Mesodermal cell (in vitro differentiated cells): ENCODE measurements at regions not wholly inside any gene's neighbourhood (a gene's known extent, or its start where the extent isn't known, plus 50 kb on each side); places are given as distances from the start of the nearest gene placed in this dataset.

Experiments
- H3K27ac ChIP-seq: 2 replicates; pipeline ENCODE4 v1.7.0; 2013; ENCODE audit warnings: mild to moderate bottlenecking, low read depth, low read length, moderate library complexity; ENCODE audit not compliant: severe bottlenecking
- H3K36me3 ChIP-seq: 2 replicates; pipeline ENCODE4 v1.7.1; 2013; ENCODE audit warnings: mild to moderate bottlenecking, low read length, moderate library complexity; ENCODE audit not compliant: control insufficient read depth, insufficient read depth
- H3K4me1 ChIP-seq: one replicate; pipeline ENCODE4 v1.7.1; 2013; ENCODE audit warnings: mild to moderate bottlenecking, low read length; ENCODE audit not compliant: insufficient read depth, control insufficient read depth, poor library complexity, severe bottlenecking
- H3K4me3 ChIP-seq: 2 replicates; pipeline ENCODE4 v1.7.0; 2013; ENCODE audit warnings: low read length, control low read depth, mild to moderate bottlenecking; ENCODE audit not compliant: insufficient read depth, poor library complexity, severe bottlenecking; ENCODE audit errors: extremely low read depth
- H3K9me3 ChIP-seq: 2 replicates; pipeline ENCODE4 v1.7.1; 2013; ENCODE audit warnings: mild to moderate bottlenecking, low read length, moderate library complexity; ENCODE audit not compliant: control insufficient read depth
- WGBS, 2 experiments: methylation state at CpG; one replicate each; pipeline ENCODE4 v1.1.5; 2013; ENCODE audit warnings: missing lambda C conversion rate in 2 of 2; ENCODE audit not compliant: insufficient coverage in 2 of 2; 5-methylcytosine and 5-hydroxymethylcytosine counted together

DNA sequence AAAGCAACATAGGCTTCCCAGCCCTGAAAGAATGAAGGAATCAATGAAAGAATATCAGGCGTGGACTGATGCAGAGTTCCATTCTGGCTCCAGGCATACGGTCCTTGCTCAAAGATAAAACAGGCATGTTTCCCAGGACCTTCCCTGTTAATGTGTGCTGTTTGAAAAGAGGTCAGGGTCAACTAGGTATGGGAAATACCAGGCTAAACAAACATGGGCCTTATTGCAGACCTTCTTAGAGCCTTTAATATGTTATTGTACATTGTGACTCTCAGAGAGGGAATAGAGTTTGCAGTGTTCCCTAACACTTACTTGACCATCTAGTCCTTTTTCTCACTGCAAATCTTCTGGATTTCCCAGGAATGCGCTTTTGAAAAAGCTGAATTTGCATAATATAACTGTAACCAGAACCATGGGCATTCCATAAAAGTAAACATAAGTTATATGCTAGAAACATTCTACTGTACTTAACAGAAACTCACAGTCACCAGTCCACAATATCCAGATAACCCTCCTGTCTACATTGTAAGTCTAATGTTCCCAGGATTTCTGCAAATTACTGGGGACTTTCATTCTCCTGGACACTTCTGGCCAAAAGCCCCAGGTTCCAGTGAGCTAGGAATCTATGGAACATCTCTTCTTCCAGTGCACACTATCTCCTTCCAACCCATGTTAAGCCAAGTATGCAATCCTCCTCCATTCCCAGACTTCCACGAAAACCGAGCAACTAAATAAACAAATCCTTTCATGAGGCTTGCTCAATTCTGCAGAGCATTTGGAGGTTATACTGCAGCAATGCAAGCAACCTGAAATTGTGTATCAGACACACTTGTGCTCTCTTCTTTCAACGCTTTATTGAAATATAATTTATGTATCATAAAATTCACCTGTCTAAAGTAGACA lies 486.6 kb downstream of the SETD4 start:
- no peak overlapping the region for H3K4me3 ChIP-seq
- H3K9me3 ChIP-seq: no peaks in the 10 kb centered on the region
- H3K36me3 ChIP-seq: no peaks in the 10 kb centered on the region
- H3K4me1 ChIP-seq: peaks cover 3% of the 10 kb centered on the region
- no peak overlapping the region for H3K27ac ChIP-seq
- WGBS, 2 experiments: 79 to 94% methylated on average over 3 to 4 of the region's 6 CpGs

DNA sequence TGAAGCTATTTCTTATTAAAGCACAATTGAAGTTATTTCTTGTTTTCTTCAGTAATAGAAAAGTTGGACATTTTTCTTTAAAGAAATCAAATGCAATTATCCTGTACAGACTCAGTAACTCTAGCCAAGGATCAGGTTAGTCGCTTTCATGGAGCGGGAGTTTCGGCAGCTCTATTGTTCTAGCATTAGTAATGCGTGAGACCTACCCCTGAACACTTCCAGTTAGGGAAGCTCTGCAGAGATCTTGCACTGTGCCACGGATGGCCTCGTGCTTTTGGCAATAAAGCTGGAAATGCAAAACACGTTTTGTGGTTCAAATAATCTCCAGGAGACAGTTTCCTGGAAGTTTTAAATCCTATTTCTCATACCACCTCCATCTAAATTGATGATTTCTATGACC lies 488.4 kb downstream of the SETD4 start:
- no peaks in the 10 kb centered on the region for H3K36me3 ChIP-seq
- no peaks in the 10 kb centered on the region for H3K9me3 ChIP-seq
- peaks cover 3% of the 10 kb centered on the region for H3K4me1 ChIP-seq
- WGBS, 2 experiments: 76 to 83% methylated on average over 6 to 7 of the region's 7 CpGs
- no peak overlapping the region for H3K27ac ChIP-seq
- H3K4me3 ChIP-seq: no peak overlapping the region

DNA sequence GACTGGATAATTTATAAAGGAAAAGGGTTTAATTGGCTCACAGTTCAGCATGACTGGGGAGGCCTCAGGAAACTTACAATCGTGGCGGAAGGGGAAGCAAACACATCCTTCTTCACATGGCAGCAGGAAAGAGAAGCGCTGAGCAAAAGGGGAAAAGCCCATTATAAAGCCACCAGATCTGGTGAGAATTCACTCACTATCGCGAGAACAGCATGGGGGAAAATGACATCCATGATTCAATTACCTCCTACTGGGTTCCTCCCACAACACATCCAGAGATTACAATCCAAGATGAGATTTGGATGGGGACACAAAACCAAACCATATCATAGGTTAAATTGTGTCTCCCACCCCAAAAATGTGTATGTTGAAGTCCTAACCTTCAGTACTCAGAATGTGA lies 491.7 kb downstream of the SETD4 start:
- 100% methylated on average over 2 of the region's 5 CpGs; no CpG with 5 or more reads in 1 of the 2 experiments for WGBS, 2 experiments

DNA sequence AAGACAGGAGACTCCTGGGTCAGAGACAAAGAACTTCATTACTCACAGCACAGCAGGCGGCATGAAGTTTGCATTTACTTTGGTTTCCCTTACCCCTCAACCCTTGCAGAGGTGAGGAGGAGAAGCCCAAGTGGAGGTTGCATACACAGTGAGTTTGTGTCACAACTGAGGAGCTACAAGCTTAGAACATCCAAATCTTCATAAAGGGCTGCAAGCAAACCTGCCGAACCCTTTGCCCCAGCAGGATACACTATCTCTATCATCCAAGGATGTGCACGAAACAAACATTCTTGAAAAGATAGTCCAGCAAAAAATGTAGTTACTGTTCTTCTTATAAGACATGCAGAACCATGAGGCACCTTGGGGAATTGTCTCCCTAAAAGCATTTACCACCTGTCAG lies 493.5 kb downstream of the SETD4 start:
- Histone ChIP-seq H3K36me3 (no peaks in the 10 kb centered on the region), H3K9me3 (no peaks in the 10 kb centered on the region), H3K4me3 (no peak overlapping the region), H3K27ac (no peak overlapping the region), H3K4me1 (peaks cover 6% of the 10 kb centered on the region)
- WGBS, 2 experiments: 100% methylated on average over 1 to 2 of the region's 3 CpGs

More for the DNA sequence above, 491.7 kb downstream of the SETD4 start:
- no peak overlapping the region for H3K4me3 ChIP-seq
- no peaks in the 10 kb centered on the region for H3K9me3 ChIP-seq
- H3K36me3 ChIP-seq: no peaks in the 10 kb centered on the region
- H3K27ac ChIP-seq: no peak overlapping the region
- peaks cover 6% of the 10 kb centered on the region for H3K4me1 ChIP-seq

DNA sequence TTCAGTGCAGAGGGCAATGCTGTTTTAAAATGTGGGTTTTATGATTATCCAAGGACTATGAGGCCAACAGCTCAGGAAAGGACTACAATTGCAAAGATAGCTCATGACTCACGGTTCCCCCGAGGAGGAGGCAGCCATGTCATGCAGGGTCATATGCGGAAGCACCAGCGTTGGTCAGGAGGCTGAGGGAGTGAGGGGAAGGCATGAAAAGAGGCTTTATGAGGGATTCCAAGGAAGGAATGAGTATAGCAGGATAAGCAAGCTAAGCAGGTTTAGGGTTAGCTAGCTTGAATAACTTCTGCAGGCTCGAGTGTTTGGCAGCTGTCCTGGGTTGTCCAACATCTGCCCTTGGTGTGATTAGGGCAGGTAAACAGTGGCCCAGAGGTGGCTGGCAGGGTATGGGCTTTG lies 495.1 kb downstream of the SETD4 start:
- no peak overlapping the region for H3K27ac ChIP-seq
- H3K9me3 ChIP-seq: no peaks in the 10 kb centered on the region
- no peak overlapping the region for H3K4me3 ChIP-seq
- 55 to 83% methylated on average over 4 to 5 of the region's 5 CpGs for WGBS, 2 experiments
- H3K36me3 ChIP-seq: no peaks in the 10 kb centered on the region
- H3K4me1 ChIP-seq: peaks cover 6% of the 10 kb centered on the region

DNA sequence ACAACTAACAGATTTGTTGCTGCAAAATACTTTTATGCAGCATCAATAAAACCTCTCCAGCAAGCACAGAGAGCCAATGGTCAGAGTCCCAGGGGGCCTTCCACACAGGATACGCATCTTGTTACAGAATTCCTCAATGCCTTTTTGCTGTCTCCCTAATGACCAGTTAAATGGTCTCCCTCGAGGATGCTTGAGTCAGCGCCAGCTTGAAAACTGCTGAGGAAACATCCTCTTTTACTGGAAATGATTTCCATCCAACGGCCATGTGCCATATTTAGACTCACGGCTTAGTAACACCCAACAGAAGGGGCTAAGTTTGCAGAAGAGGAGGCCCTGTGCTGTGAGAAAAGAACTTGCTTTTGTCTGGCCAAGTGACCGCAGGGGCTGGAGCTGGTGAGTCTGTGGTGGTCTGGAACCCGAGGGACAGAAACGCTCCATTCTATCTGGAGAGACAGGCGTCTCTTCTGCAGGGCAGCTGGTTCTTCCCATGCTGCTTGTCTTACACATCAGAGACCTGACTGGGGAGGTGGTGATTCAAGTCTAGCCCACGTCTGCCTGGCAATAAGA lies 496.4 kb downstream of the SETD4 start:
- WGBS, 2 experiments: 84 to 90% methylated on average over 8 to 10 of the region's 10 CpGs
- H3K36me3 ChIP-seq: no peaks in the 10 kb centered on the region
- H3K27ac ChIP-seq: no peak overlapping the region
- H3K9me3 ChIP-seq: no peaks in the 10 kb centered on the region
- H3K4me1 ChIP-seq: peaks cover 10% of the 10 kb centered on the region
- no peak overlapping the region for H3K4me3 ChIP-seq

DNA sequence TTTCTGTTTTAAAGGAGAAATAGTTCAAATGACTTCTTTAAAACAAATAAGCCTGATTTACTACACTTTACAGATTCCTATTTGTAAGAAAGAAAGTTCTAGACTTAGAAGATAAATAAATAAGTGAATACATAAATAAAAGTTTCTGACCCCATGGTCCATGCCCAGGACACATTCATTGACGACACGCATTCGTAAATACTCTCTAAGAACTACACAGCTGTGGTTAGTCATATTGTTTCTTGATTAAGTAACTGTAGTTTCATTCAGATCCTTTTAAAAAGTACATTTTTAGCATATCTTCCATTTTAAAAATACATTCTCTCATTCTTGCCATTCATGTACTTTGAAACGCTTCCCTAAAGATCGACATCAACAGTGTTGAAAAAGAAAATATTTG lies 497.4 kb downstream of the SETD4 start:
- no peak overlapping the region for H3K27ac ChIP-seq
- 83% methylated on average over 1 of the region's 5 CpGs; no CpG with 5 or more reads in 1 of the 2 experiments for WGBS, 2 experiments
- no peaks in the 10 kb centered on the region for H3K36me3 ChIP-seq
- no peak overlapping the region for H3K4me3 ChIP-seq
- H3K9me3 ChIP-seq: no peaks in the 10 kb centered on the region
- H3K4me1 ChIP-seq: peaks cover 10% of the 10 kb centered on the region

DNA sequence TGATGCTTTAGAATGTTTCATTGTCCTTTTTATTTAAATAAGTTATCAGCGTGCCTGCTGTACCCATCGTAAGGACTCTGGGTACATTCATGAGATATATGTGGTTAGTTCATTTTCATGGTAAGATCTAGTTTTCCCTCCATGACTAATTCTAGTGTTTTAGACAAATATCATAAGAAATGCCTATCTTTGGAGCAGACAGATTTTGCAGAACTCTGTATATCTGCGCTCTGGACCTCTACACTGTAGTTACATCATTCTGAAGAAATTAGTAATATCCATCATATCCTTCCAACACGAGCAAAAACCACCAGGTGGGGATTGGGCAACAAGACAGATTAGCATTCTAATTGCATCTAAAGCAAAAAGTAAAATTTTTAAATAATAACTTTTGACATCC lies 499.2 kb downstream of the SETD4 start:
- 80 to 100% methylated on average over 1 of the region's 4 CpGs for WGBS, 2 experiments
- no peak overlapping the region for H3K4me3 ChIP-seq
- H3K27ac ChIP-seq: no peak overlapping the region

DNA sequence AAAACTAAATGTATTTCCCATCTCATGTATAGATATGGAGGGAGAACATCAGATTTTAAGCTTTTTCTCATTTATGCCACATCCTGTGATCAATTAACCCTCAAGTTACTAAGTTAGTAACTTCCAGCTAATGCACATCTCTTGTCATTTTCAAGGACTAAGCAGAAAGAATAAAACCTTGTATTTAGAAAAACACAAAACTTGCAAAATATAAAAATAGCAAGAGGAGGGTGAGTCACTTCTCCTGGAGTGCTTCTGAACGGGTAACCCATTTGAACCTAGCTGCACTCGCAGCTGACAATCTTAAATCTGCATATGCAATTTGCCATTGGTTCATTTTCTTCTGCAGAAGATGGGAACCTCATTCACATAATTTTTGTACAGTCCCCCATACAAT lies 500.5 kb downstream of the SETD4 start:
- WGBS, 2 experiments: 79 to 82% methylated on average over 2 of the region's 2 CpGs
- no peaks in the 10 kb centered on the region for H3K36me3 ChIP-seq
- no peak overlapping the region for H3K27ac ChIP-seq
- no peak overlapping the region for H3K4me3 ChIP-seq
- peaks cover 9% of the 10 kb centered on the region for H3K4me1 ChIP-seq
- H3K9me3 ChIP-seq: no peaks in the 10 kb centered on the region

More for the DNA sequence above, 499.2 kb downstream of the SETD4 start:
- Histone ChIP-seq H3K4me1 (peaks cover 10% of the 10 kb centered on the region), H3K36me3 (no peaks in the 10 kb centered on the region), H3K9me3 (no peaks in the 10 kb centered on the region)

DNA sequence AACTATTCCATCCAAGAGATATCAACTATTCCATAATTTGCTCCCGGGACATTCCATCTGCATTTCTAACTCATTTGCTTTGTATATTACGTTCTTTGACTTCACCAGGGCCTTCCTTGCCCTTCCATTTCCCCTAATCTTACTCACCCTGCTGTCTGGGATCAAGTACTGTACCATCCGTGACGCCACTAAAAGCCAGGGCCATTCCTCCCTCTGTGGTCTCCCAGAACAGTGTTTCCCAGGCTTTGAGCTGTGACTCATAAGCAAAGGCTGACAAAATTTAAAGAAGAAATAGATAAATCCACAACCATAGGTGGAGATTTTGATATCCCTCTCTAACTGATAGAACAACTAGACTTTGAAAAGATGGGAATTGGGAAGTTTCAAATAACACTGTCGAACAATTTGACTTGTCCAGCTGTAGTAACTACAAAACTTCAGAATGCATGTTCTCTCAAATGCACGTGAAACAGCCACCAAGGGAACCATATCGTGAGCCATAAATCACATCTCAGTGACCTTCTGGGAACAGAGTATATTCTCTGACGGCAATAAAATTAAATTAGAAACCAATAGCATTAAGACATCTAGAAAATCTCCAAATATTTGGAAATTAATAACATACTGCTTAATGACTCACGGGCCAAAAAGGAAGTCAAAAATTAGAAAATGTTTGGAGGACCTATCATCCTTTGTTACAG lies 501.0 kb downstream of the SETD4 start:
- no peak overlapping the region for H3K4me3 ChIP-seq
- peak overlapping the region; percentile 31 for H3K27ac ChIP-seq
- 85 to 91% methylated on average over 7 to 8 of the region's 9 CpGs for WGBS, 2 experiments
- peaks cover 4% of the 10 kb centered on the region for H3K4me1 ChIP-seq
- no peaks in the 10 kb centered on the region for H3K36me3 ChIP-seq
- no peaks in the 10 kb centered on the region for H3K9me3 ChIP-seq
